H9 (cell line): ENCODE measurements at regions not wholly inside any gene's neighbourhood (a gene's known extent, or its start where the extent isn't known, plus 50 kb on each side); places are given as distances from the start of the nearest gene placed in this dataset.

ENCODE experiments used
- DNase-seq: peaks from one replicate; pipeline ENCODE4 v3.0.0-alpha.2; 2017
- H2AFZ ChIP-seq: one replicate; pipeline ENCODE4 v1.6.1; 2013; ENCODE audit warnings: mild to moderate bottlenecking, low read length, control low read depth, moderate library complexity
- H2AK5ac ChIP-seq: 2 replicates; pipeline ENCODE4 v1.6.1; 2013; ENCODE audit warnings: low read length, control low read depth, mixed read lengths; ENCODE audit not compliant: insufficient read length
- H2BK120ac ChIP-seq: one replicate; pipeline ENCODE4 v1.6.1; 2013; ENCODE audit warnings: low read depth, mild to moderate bottlenecking, low read length, control low read depth, inconsistent platforms; ENCODE audit not compliant: poor library complexity, severe bottlenecking
- H2BK12ac ChIP-seq: 2 replicates; pipeline ENCODE4 v1.6.1; 2013; ENCODE audit warnings: low read length, control low read depth, mixed read lengths, low read depth; ENCODE audit not compliant: insufficient read length
- H2BK15ac ChIP-seq: 2 replicates; pipeline ENCODE4 v1.6.1; 2013; ENCODE audit warnings: low read depth, low read length, control low read depth
- H2BK20ac ChIP-seq: one replicate; pipeline ENCODE4 v1.6.1; 2013; ENCODE audit warnings: low read depth, mild to moderate bottlenecking, low read length, control low read depth, inconsistent platforms; ENCODE audit not compliant: poor library complexity, severe bottlenecking
- H2BK5ac ChIP-seq: 2 replicates; pipeline ENCODE4 v1.6.1; 2013; ENCODE audit warnings: low read length, control low read depth, mixed read lengths; ENCODE audit not compliant: insufficient read length
- H3K14ac ChIP-seq: 2 replicates; pipeline ENCODE4 v1.6.1; 2013; ENCODE audit warnings: low read length, control low read depth; ENCODE audit not compliant: insufficient read depth
- H3K18ac ChIP-seq: 2 replicates; pipeline ENCODE4 v1.6.1; 2013; ENCODE audit warnings: low read depth, mild to moderate bottlenecking, mixed read lengths, low read length, control low read depth; ENCODE audit not compliant: insufficient read length
- H3K23ac ChIP-seq: 2 replicates; pipeline ENCODE4 v1.6.1; 2013; ENCODE audit warnings: low read length, control low read depth, mixed read lengths, low read depth; ENCODE audit not compliant: insufficient read length
- H3K23me2 ChIP-seq: 2 replicates; pipeline ENCODE4 v1.6.1; 2013; ENCODE audit warnings: low read depth, mild to moderate bottlenecking, mixed read lengths, low read length, control low read depth; ENCODE audit not compliant: insufficient read length, poor library complexity, severe bottlenecking
- H3K27ac ChIP-seq: 2 replicates; pipeline ENCODE4 v1.5.1; 2013; ENCODE audit warnings: low read length, control low read depth, mixed read lengths, low read depth; ENCODE audit not compliant: insufficient read length
- H3K27me3 ChIP-seq: 2 replicates; pipeline ENCODE4 v1.6.1; 2013; ENCODE audit warnings: low read length, control low read depth, inconsistent platforms; ENCODE audit not compliant: insufficient read depth
- H3K4ac ChIP-seq: 2 replicates; pipeline ENCODE4 v1.6.1; 2013; ENCODE audit warnings: low read depth, mild to moderate bottlenecking, control low read depth, inconsistent platforms, low read length, moderate library complexity
- H3K4me1 ChIP-seq: 2 replicates; pipeline ENCODE4 v1.6.1; 2013; ENCODE audit warnings: low read length, control low read depth, inconsistent platforms; ENCODE audit not compliant: insufficient read depth
- H3K4me2 ChIP-seq: 2 replicates; pipeline ENCODE4 v1.6.1; 2013; ENCODE audit warnings: low read length, control low read depth, mixed read lengths; ENCODE audit not compliant: insufficient read length, insufficient read depth
- H3K56ac ChIP-seq: 2 replicates; pipeline ENCODE4 v1.6.1; 2013; ENCODE audit warnings: low read depth, mild to moderate bottlenecking, mixed read lengths, low read length, control low read depth; ENCODE audit not compliant: insufficient read length
- H3K79me1 ChIP-seq: 2 replicates; pipeline ENCODE4 v1.6.1; 2013; ENCODE audit warnings: low read depth, mild to moderate bottlenecking, moderate library complexity, low read length, control low read depth, inconsistent platforms; ENCODE audit not compliant: insufficient read depth, poor library complexity, severe bottlenecking
- H3K79me2 ChIP-seq: 2 replicates; pipeline ENCODE4 v1.6.1; 2013; ENCODE audit warnings: low read length, control low read depth, inconsistent platforms; ENCODE audit not compliant: insufficient read depth
- H3K9ac ChIP-seq: 2 replicates; pipeline ENCODE4 v1.6.1; 2013; ENCODE audit warnings: low read length, control low read depth, mixed read lengths; ENCODE audit not compliant: insufficient read length; ENCODE audit errors: extremely low read depth
- H3K9me3 ChIP-seq: one replicate; pipeline ENCODE4 v1.6.1; 2013; ENCODE audit warnings: low read depth, low read length, inconsistent platforms; ENCODE audit not compliant: control insufficient read depth
- H3T11ph ChIP-seq: one replicate; pipeline ENCODE4 v1.6.1; 2013; ENCODE audit warnings: mild to moderate bottlenecking, low read length, control low read depth, inconsistent platforms
- H4K20me1 ChIP-seq: one replicate; pipeline ENCODE4 v1.6.1; 2013; ENCODE audit not compliant: control insufficient read depth, insufficient read length, insufficient read depth
- H4K5ac ChIP-seq: 2 replicates; pipeline ENCODE4 v1.6.1; 2013; ENCODE audit warnings: low read depth, mild to moderate bottlenecking, mixed read lengths, low read length, control low read depth; ENCODE audit not compliant: insufficient read length
- H4K8ac ChIP-seq: replicated peaks from 2 replicates; pipeline ENCODE4 v1.6.1; 2013; ENCODE audit warnings: low read length, control low read depth, mixed read lengths, low read depth; ENCODE audit not compliant: insufficient read length
- H4K91ac ChIP-seq: 2 replicates; pipeline ENCODE4 v1.6.1; 2013; ENCODE audit warnings: low read depth, mild to moderate bottlenecking, moderate library complexity, mixed read lengths, low read length, control low read depth; ENCODE audit not compliant: insufficient read length
- H3K27ac Mint-ChIP-seq, 3 experiments: 2 replicates in 2 of 3; 3 replicates in 1 of 3; pipeline ENCODE4 v1.8.0; 2020 to 2021; ENCODE audit warnings: mixed read lengths in 3 of 3, mild to moderate bottlenecking in 1 of 3, moderate library complexity in 1 of 3
- H3K27me3 Mint-ChIP-seq: 2 replicates; pipeline ENCODE4 v1.8.0; 2021; ENCODE audit warnings: low read depth, mild to moderate bottlenecking, moderate library complexity, mixed read lengths
- H3K36me3 Mint-ChIP-seq, 3 experiments: 2 replicates in 2 of 3; 3 replicates in 1 of 3; pipeline ENCODE4 v1.8.0; 2020 to 2021; ENCODE audit warnings: low read depth in 3 of 3, mixed read lengths in 3 of 3; ENCODE audit not compliant: insufficient read depth in 1 of 3
- H3K4me1 Mint-ChIP-seq, 2 experiments: 2 replicates each; pipeline ENCODE4 v1.8.0; 2020; ENCODE audit warnings: mixed read lengths in 2 of 2
- H3K4me3 Mint-ChIP-seq, 2 experiments: 2 replicates in 1 of 2; 3 replicates in 1 of 2; pipeline ENCODE4 v1.8.0; 2020 to 2021; ENCODE audit warnings: mild to moderate bottlenecking in 2 of 2, mixed read lengths in 2 of 2, moderate library complexity in 1 of 2
- H3K9me3 Mint-ChIP-seq, 2 experiments: 2 replicates in 1 of 2; 3 replicates in 1 of 2; pipeline ENCODE4 v1.8.0; 2020; ENCODE audit warnings: mild to moderate bottlenecking in 2 of 2, mixed read lengths in 2 of 2, moderate library complexity in 1 of 2
- CTCF ChIP-seq: fragments of 200-600 bp; sonication (generic); conservative IDR thresholded peaks from 3 replicates; pipeline ENCODE4 v1.8.0; 2021; ENCODE audit warnings: antibody characterized with exemption, mild to moderate bottlenecking

DNA sequence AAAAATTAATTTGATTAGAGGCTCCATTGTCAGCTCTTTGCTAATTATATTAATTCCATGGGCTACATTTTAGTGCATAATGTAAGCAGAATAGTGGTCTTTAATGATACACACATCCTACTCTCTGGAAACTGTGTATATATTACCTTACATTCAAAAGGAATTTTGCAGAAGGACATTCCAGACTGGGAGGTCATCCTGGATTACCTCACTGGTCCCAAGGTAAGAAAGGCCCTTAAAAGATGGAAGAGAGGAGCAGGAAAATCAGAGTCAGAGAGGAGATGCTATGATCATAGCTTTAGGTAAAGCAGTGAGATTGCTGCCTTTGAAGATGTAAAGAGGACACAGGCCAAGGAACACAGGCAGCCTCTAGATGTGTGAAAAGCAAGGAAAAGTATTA, 1180.8 kb downstream of the CDH12 start:
- no peak overlapping the region for H2AFZ ChIP-seq
- H3K36me3 Mint-ChIP-seq = no peaks in the 10 kb centered on the region
- no peaks in the 10 kb centered on the region for H3K4me1 ChIP-seq
- no peak overlapping the region for H2AK5ac ChIP-seq
- H3K14ac ChIP-seq = no peak overlapping the region
- H4K8ac ChIP-seq = no peak overlapping the region
- no peaks in the 10 kb centered on the region for H3K4me1 Mint-ChIP-seq
- no peak for TF ChIP-seq CTCF
- H3K23ac ChIP-seq = no peak overlapping the region
- H3K27me3 Mint-ChIP-seq = no peaks in the 10 kb centered on the region
- H3K27ac ChIP-seq = no peak overlapping the region
- no peak overlapping the region for H3K4me2 ChIP-seq
- DNase-seq = no peak
- H4K20me1 ChIP-seq = no peaks in the 10 kb centered on the region
- H3K9me3 Mint-ChIP-seq = no peaks in the 10 kb centered on the region
- no peaks in the 10 kb centered on the region for H3K79me1 ChIP-seq
- no peak overlapping the region for H4K91ac ChIP-seq
- no peak overlapping the region for H3K4ac ChIP-seq
- no peak overlapping the region for H2BK15ac ChIP-seq
- no peak overlapping the region for H3K4me3 Mint-ChIP-seq
- H3K56ac ChIP-seq = no peak overlapping the region
- H3K23me2 ChIP-seq = no peaks in the 10 kb centered on the region
- no peaks in the 10 kb centered on the region for H3K9me3 ChIP-seq
- no peak overlapping the region for H3K9ac ChIP-seq
- no peak overlapping the region for H3K18ac ChIP-seq
- no peak overlapping the region for H2BK20ac ChIP-seq
- H3K27ac Mint-ChIP-seq = no peak overlapping the region
- no peaks in the 10 kb centered on the region for H3K79me2 ChIP-seq
- no peak overlapping the region for H2BK5ac ChIP-seq
- H3K27me3 ChIP-seq = no peaks in the 10 kb centered on the region
- no peak overlapping the region for H2BK120ac ChIP-seq
- H4K5ac ChIP-seq = no peak overlapping the region
- no peak overlapping the region for H3T11ph ChIP-seq
- no peak overlapping the region for H2BK12ac ChIP-seq
